ENCODE measurements at regions not wholly inside any gene's neighbourhood (a gene's known extent, or its start where the extent isn't known, plus 50 kb on each side); places are given as distances from the start of the nearest gene placed in this dataset.

- WGBS: 40% methylated on average over 1 of the region's 1 CpG
- peak; percentile 62 for DNase-seq (ENCODE audit: extremely low spot score)
- no peak overlapping the region for H3K27ac ChIP-seq (replicated peaks in 1 of 4)
- no peak overlapping the region for H3K4me3 ChIP-seq
- no peaks in the 10 kb centered on the region for H3K36me3 ChIP-seq
- peaks cover 0 to 4% (median 0%) of the 10 kb centered on the region in 4 donors for H3K9me3 ChIP-seq
- H3K4me1 ChIP-seq: peaks cover 0 to 12% (median 0%) of the 10 kb centered on the region in 4 donors
- intact Hi-C loops (cut with DNase I): no loop called here
- TF ChIP-seq POLR2A (IDR thresholded peaks at IDR 0.05; ENCODE audit: low read depth) (no peak), POLR2AphosphoS5 (IDR thresholded peaks at IDR 0.05) (no peak), CTCF (IDR thresholded peaks at IDR 0.05) (no peak), EP300 (IDR thresholded peaks at IDR 0.05) (no peak)
- no peaks in the 10 kb centered on the region for H3K27me3 ChIP-seq
Measured at GRCh38 chr9:88821746-88822106, 169.5 kb upstream of the S1PR3 start.

- intact Hi-C loops (cut with DNase I): no loop called here
- Histone ChIP-seq H3K27me3 (no peaks in the 10 kb centered on the region), H3K9me3 (peaks cover 0 to 4% (median 0%) of the 10 kb centered on the region in 4 donors), H3K4me1 (peaks cover 5 to 26% (median 16%) of the 10 kb centered on the region in 4 donors), H3K4me3 (no peak overlapping the region), H3K27ac (replicated peaks in 1 of 4) (no peak overlapping the region), H3K36me3 (no peaks in the 10 kb centered on the region)
- peak; percentile 10 for DNase-seq (ENCODE audit: extremely low spot score)
- no peak for TF ChIP-seq CTCF (IDR thresholded peaks at IDR 0.05)
- WGBS: 88% methylated on average over 4 of the region's 4 CpGs
Measured at GRCh38 chr9:88824711-88825110, 166.6 kb upstream of the S1PR3 start.

- Histone ChIP-seq H3K27me3 (no peaks in the 10 kb centered on the region), H3K4me1 (peaks cover 5 to 27% (median 16%) of the 10 kb centered on the region in 4 donors), H3K36me3 (no peaks in the 10 kb centered on the region), H3K4me3 (no peak overlapping the region), H3K27ac (replicated peaks in 1 of 4) (no peak overlapping the region), H3K9me3 (no peaks in the 10 kb centered on the region)
- WGBS: 100% methylated on average over 1 of the region's 1 CpG
- DNase-seq (ENCODE audit: extremely low spot score): peak; percentile 29
- intact Hi-C loops (cut with DNase I): no loop called here
- TF ChIP-seq EP300 (IDR thresholded peaks at IDR 0.05): no peak
- TF ChIP-seq CTCF (IDR thresholded peaks at IDR 0.05): no peak
- TF ChIP-seq POLR2A (IDR thresholded peaks at IDR 0.05; ENCODE audit: low read depth): no peak
- TF ChIP-seq POLR2AphosphoS5 (IDR thresholded peaks at IDR 0.05): no peak
Measured at GRCh38 chr9:88826181-88826580, 165.1 kb upstream of the S1PR3 start.

GRCh38 chr9:88826771-88827181 lies 164.5 kb upstream of the S1PR3 start:
- Histone ChIP-seq H3K27me3 (no peaks in the 10 kb centered on the region), H3K27ac (replicated peaks in 1 of 4) (no peak overlapping the region), H3K4me1 (peaks cover 5 to 27% (median 16%) of the 10 kb centered on the region in 4 donors), H3K36me3 (no peaks in the 10 kb centered on the region), H3K9me3 (no peaks in the 10 kb centered on the region), H3K4me3 (no peak overlapping the region)
- TF ChIP-seq POLR2A (IDR thresholded peaks at IDR 0.05; ENCODE audit: low read depth) (no peak), EP300 (IDR thresholded peaks at IDR 0.05) (no peak), POLR2AphosphoS5 (IDR thresholded peaks at IDR 0.05) (no peak), CTCF (IDR thresholded peaks at IDR 0.05) (no peak)
- 100% methylated on average over 1 of the region's 1 CpG for WGBS
- no peak for DNase-seq (ENCODE audit: extremely low spot score)
- intact Hi-C loops (cut with DNase I): no loop called here

GRCh38 chr9:88828018-88828417 lies 163.2 kb upstream of the S1PR3 start:
- H3K27me3 ChIP-seq: no peaks in the 10 kb centered on the region
- peak overlapping the region in 3 of 4 donors; percentile 22 to 42 (median 32) for H3K27ac ChIP-seq (replicated peaks in 1 of 4)
- no peaks in the 10 kb centered on the region for H3K36me3 ChIP-seq
- intact Hi-C loops (cut with DNase I): no loop called here
- peaks cover 5 to 27% (median 16%) of the 10 kb centered on the region in 4 donors for H3K4me1 ChIP-seq
- TF ChIP-seq POLR2A (IDR thresholded peaks at IDR 0.05; ENCODE audit: low read depth) (no peak), POLR2AphosphoS5 (IDR thresholded peaks at IDR 0.05) (no peak), CTCF (IDR thresholded peaks at IDR 0.05) (no peak), EP300 (IDR thresholded peaks at IDR 0.05) (no peak)
- 65% methylated on average over 6 of the region's 8 CpGs for WGBS
- DNase-seq (ENCODE audit: extremely low spot score): no peak
- H3K4me3 ChIP-seq: no peak overlapping the region
- H3K9me3 ChIP-seq: no peaks in the 10 kb centered on the region
